ENCODE measurements at regions not wholly inside any gene's neighbourhood (a gene's known extent, or its start where the extent isn't known, plus 50 kb on each side); places are given as distances from the start of the nearest gene placed in this dataset.

- no peak for ATAC-seq
- RAD21 ChIA-PET (ENCODE audit: low non-redundant PET in 1 of 2, low total read pairs in 2 of 2, uncharacterized antibody in 2 of 2, unreplicated experiment in 2 of 2): no interaction called here
- Histone ChIP-seq H3K9ac (ENCODE audit: low read length) (no peak overlapping the region), H4K20me1 (ENCODE audit: insufficient read depth) (no peaks in the 10 kb centered on the region; the same call in 1 of the 2 replicates), H3K36me3 (ENCODE audit: control insufficient read depth in 1 of 2, insufficient read depth in 2 of 2, low read length in 2 of 2) (no peaks in the 10 kb centered on the region), H3K9me2 (ENCODE audit: insufficient read depth) (no peaks in the 10 kb centered on the region), H3K4me1 (ENCODE audit: control insufficient read depth in 1 of 2, insufficient read depth in 2 of 2, low read length in 2 of 2) (no peaks in the 10 kb centered on the region), H3K4me3 (replicated peaks in 1 of 2; ENCODE audit: low read depth in 1 of 2, low read length in 2 of 2) (no peak overlapping the region), H3K9me3 (ENCODE audit: control insufficient read depth in 1 of 2, insufficient read depth in 1 of 2, low read depth in 1 of 2, low read length in 2 of 2) (no peaks in the 10 kb centered on the region), H3K4me2 (ENCODE audit: low read length) (no peak overlapping the region), H2AFZ (ENCODE audit: low read depth, low read length, poor library complexity, severe bottlenecking) (no peak overlapping the region), H3K79me2 (ENCODE audit: insufficient read depth, low read length) (no peaks in the 10 kb centered on the region), H3K27ac (ENCODE audit: low read depth, low read length) (no peak overlapping the region), H3K27me3 (ENCODE audit: insufficient read depth, low read length) (peaks cover 34% of the 10 kb centered on the region)
- no peak for TF ChIP-seq FOSL1 (IDR thresholded peaks at IDR 0.05; ENCODE audit: low read depth)
- TF ChIP-seq SP1 (IDR thresholded peaks at IDR 0.05; ENCODE audit: low read depth): no peak
- TF ChIP-seq ZNF274 (IDR thresholded peaks at IDR 0.05; ENCODE audit: low read depth, low read length): no peak
- no peak for TF ChIP-seq SRF (IDR thresholded peaks at IDR 0.05; ENCODE audit: low read depth)
- TF ChIP-seq ZFX (IDR thresholded peaks at IDR 0.05): no peak
- TF ChIP-seq, protein P1, sequence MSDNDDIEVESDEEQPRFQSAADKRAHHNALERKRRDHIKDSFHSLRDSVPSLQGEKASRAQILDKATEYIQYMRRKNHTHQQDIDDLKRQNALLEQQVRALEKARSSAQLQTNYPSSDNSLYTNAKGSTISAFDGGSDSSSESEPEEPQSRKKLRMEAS (IDR thresholded peaks at IDR 0.05): no peak
- no peak for TF ChIP-seq POLR2A (IDR thresholded peaks at IDR 0.05; ENCODE audit: borderline replicate concordance, extremely low read depth, insufficient read depth, insufficient read length)
- TF ChIP-seq CBX3 (IDR thresholded peaks at IDR 0.05; ENCODE audit: low read depth): no peak
- CTCF ChIA-PET: no interaction called here
- POLR2A ChIA-PET: no interaction called here
- BruUV-seq (replicated peaks): no TSS peak
- DNase-seq (ENCODE audit: low read depth, low spot score): no peak
- intact Hi-C loops (cut with micrococcal nuclease): no loop called here
These were observed 183.7 kb downstream of the CBLN1 start for GRCh38 chr16:49097964-49098363.

DNA sequence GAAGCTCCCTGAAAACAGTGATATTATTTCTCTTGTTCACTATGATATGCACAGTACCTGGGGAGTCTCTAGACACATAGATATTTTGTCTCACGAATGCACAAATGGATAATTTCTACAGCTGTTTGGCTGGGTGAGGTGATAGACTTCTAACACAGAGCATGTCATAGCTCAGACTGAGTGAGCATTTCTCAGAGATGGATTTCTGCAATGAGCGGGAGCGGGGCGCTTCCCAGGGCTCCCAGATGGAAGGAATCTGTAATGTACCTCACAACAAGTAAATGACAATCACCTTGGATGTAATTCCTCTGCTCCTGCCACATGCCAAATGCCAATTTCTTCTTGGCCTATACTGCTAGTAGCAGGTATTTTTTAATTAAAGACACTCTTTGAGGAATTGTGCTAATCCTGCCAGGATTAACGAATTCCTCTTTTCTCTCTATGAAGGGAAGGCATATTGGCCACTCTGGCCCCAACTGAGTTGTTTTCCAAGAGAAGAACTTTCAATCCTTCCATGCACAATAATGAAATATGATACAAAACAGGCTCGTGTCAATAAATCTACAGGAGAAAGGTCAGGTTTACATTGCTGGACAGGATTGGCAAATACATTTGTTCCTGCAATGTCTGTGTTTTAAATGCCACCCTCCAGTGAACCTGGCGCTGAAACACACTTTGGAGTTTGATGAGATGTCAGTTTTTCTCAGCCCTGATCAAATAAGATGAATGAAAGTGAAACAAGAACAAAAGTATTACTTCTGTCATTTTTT lies 185.3 kb downstream of the CBLN1 start:
- Histone ChIP-seq H3K9me3 (ENCODE audit: control insufficient read depth in 1 of 2, insufficient read depth in 1 of 2, low read depth in 1 of 2, low read length in 2 of 2) (no peaks in the 10 kb centered on the region), H2AFZ (ENCODE audit: low read depth, low read length, poor library complexity, severe bottlenecking) (no peak overlapping the region), H3K4me3 (replicated peaks in 1 of 2; ENCODE audit: low read depth in 1 of 2, low read length in 2 of 2) (no peak overlapping the region), H3K4me2 (ENCODE audit: low read length) (no peak overlapping the region), H3K9me2 (ENCODE audit: insufficient read depth) (no peaks in the 10 kb centered on the region), H3K36me3 (ENCODE audit: control insufficient read depth in 1 of 2, insufficient read depth in 2 of 2, low read length in 2 of 2) (no peaks in the 10 kb centered on the region), H3K4me1 (ENCODE audit: control insufficient read depth in 1 of 2, insufficient read depth in 2 of 2, low read length in 2 of 2) (no peaks in the 10 kb centered on the region), H3K27me3 (ENCODE audit: insufficient read depth, low read length) (peaks cover 34% of the 10 kb centered on the region), H3K27ac (ENCODE audit: low read depth, low read length) (no peak overlapping the region), H3K79me2 (ENCODE audit: insufficient read depth, low read length) (no peaks in the 10 kb centered on the region), H3K9ac (ENCODE audit: low read length) (no peak overlapping the region), H4K20me1 (ENCODE audit: insufficient read depth) (no peaks in the 10 kb centered on the region; the same call in 1 of the 2 replicates)
- ChIA-PET CTCF (no interaction called here), RAD21 (ENCODE audit: low non-redundant PET in 1 of 2, low total read pairs in 2 of 2, uncharacterized antibody in 2 of 2, unreplicated experiment in 2 of 2) (no interaction called here), POLR2A (no interaction called here)
- intact Hi-C loops (cut with micrococcal nuclease): no loop called here
- DNase-seq (ENCODE audit: low read depth, low spot score): no peak
- BruUV-seq (replicated peaks): no TSS peak
- ATAC-seq: no peak
- no peak for TF ChIP-seq REST (IDR thresholded peaks at IDR 0.05; ENCODE audit: low read depth)
- no peak for TF ChIP-seq RAD21 (IDR thresholded peaks at IDR 0.05; ENCODE audit: low read depth)
- TF ChIP-seq, protein P1 (IDR thresholded peaks at IDR 0.05): no peak
- no peak for TF ChIP-seq ELF1 (IDR thresholded peaks at IDR 0.05; ENCODE audit: borderline replicate concordance, low read depth)
- no peak for TF ChIP-seq POLR2AphosphoS5 (IDR thresholded peaks at IDR 0.05; ENCODE audit: low read depth, low read length)
- no peak for TF ChIP-seq YY1 (IDR thresholded peaks at IDR 0.05; ENCODE audit: extremely low read depth, insufficient replicate concordance, low read depth, low read length)
